NCI-H82 treated with DMSO at 0.1 percent for 48 hours (cell line): ENCODE measurements at regions not wholly inside any gene's neighbourhood (a gene's known extent, or its start where the extent isn't known, plus 50 kb on each side); places are given as distances from the start of the nearest gene placed in this dataset.

Experiments
- DNase-seq: peaks from one replicate; lab custom pipeline; 2025; ENCODE audit not compliant: unreplicated experiment; lab: John Stamatoyannopoulos, UW

- DNase-seq: no peak
These were observed 173.0 kb upstream of the GATA6 start for GRCh38 chr18:21996351-21996826.

DNA sequence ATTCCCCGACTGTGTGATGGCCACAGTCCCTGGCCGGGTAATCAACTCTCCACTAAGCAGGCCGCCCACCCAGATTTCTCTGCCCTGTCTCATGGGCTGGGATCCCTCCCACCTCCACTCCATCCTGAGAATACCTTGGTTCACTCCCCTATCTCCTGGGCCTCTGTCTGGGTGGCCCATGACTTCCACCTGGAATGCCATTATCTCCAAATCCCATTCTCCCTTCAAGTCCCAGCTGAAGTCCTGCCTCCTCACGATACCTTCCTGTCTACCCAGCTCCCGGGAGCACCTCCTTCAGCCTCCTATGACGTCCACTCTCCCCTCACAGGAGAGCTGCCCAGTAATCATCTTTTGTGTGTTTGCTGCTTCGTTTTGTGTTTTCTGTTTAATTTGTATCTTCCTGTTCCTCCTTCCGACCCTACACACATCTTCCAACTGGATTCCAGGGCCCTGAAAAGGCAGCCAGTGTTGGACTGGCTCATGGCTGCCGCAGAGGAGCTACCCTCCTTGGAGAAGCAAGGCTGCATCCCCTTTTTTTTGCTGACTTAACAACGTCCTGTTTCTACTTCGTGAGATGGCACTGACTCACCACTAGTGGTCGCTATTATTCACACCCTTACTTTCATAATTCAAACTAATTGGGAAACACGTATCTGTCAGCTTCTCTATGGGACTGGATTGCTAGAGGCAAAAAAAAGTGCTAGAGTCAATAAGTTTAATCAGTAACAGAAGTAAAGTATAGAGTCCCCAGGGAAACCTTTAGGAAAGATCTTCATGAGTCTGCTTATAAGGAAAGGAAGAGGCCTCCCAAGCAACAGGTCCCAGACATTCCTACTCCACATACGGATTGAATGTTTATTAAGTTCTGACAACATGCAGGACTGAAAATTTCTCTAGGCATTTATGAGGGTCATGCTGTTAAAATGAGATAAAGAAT is 171.9 kb upstream of the GATA6 start:
- peak; percentile 47 for DNase-seq

DNA sequence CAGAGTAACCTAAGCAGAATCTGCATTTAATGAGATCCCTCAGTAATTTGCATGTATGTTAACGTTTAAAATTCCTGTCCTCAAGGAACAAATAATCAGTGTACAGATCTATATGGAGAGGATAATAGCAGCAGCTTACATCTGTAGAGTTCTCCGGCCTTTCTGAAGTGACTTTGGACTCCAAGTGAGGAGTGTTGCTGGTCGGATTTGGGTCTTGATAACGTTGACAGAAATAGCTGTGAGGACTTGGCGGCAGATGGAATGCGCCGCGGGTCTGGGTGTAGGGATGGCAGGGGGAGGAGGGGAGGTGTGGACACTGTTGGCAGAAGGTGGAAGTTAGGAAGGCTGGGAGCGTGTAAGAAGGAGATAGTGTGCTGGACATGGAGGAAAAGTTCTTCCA is 170.9 kb upstream of the GATA6 start:
- no peak for DNase-seq

GRCh38 chr18:22001912-22002487 is 167.4 kb upstream of the GATA6 start:
- DNase-seq: no peak

- DNase-seq: no peak
These were observed 164.1 kb upstream of the GATA6 start for GRCh38 chr18:22005191-22005841.

- DNase-seq: no peak
These were observed 162.9 kb upstream of the GATA6 start for GRCh38 chr18:22006458-22006857.

GRCh38 chr18:22009242-22009641 is 160.1 kb upstream of the GATA6 start:
- no peak for DNase-seq

DNA sequence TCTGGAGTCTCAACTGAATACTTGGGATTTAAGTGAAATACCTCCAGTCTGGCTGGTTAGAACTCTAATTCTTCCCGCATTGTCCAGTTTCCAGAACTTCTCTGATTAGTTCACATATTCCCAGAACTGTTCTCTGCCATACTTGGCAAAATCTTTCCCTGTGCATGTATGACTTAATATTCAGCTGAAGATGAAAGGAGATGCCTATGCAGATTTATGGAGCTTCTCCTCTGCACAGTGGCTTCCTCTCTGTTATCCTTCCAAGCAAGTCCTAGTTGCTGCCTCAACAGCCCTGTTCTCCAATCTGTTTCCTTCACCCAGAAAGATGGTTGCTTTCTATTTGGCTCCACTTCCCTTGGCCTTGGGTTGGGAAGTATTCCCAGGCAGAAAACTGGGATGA is 155.4 kb upstream of the GATA6 start:
- DNase-seq: no peak

GRCh38 chr18:22015156-22015555 is 154.2 kb upstream of the GATA6 start:
- no peak for DNase-seq

GRCh38 chr18:22018366-22018765 is 151.0 kb upstream of the GATA6 start:
- DNase-seq: no peak

- DNase-seq: no peak
These were observed 150.2 kb upstream of the GATA6 start for GRCh38 chr18:22019193-22019592.

GRCh38 chr18:22020127-22020866 is 149.1 kb upstream of the GATA6 start:
- DNase-seq: no peak

DNA sequence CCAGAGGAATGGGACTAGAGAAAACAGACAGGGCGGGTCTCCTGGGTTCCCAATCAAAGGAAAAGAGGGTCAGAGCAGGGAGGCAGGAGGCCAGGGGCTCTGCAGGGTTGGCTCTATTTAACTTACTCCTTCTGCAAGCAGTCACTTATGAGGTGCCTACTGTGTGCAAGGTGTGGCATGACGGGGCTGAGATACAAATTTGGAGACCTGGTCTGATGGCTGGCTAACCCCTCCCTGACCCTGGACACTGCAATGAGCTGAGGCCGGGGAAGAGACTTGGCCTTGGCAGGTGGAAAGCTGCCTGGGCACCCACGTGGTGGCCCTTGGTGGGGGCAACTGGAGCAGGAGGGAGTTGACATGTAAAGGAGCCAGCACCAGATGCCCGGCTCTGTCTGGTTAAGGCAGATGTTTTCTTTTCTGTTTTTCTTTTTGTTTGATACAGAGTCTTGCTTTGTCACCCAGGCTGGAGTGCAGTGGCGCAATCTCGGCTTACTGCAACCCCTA is 148.5 kb upstream of the GATA6 start:
- no peak for DNase-seq

DNA sequence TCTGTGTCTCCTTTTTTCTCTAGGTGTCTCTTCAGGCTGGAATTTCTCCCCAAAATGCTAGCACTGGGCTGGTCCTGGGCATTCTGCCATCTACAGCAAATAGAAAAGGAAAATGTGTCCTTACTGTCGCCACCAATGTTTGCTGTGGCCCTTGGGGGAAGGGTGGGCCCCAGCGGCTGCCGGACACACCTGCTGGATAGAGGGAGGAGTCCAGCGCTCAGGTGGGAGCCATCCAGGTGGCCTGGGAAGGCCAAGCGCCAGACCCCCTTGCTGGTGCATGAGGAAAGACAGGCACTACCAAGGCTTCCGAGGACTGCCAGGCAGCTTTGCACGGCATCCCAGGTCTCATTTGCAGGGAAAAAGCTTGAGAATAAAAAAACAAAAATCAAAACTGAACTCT is 147.7 kb upstream of the GATA6 start:
- DNase-seq: no peak

GRCh38 chr18:22024924-22025323 is 144.5 kb upstream of the GATA6 start:
- no peak for DNase-seq

DNA sequence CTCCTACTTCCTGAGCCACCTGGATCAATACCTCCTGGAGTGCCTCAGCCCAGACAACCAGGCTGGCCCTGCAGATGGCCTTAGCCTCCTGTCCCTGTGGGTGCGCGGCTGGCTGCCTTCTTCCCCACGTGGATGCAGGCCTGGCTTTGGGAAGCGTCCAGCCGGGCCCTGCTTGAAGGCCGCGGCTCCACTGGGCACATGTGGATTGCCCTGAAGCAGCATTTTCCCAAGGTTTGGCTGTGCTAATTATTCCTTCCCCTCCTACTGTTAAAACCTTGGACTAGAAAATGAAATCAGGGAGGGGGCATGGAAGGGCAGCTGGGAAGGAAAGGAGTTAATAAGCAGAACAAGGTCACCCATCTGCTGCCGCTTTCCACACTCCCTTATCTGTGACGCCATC is 143.0 kb upstream of the GATA6 start:
- DNase-seq: peak; percentile 16

DNA sequence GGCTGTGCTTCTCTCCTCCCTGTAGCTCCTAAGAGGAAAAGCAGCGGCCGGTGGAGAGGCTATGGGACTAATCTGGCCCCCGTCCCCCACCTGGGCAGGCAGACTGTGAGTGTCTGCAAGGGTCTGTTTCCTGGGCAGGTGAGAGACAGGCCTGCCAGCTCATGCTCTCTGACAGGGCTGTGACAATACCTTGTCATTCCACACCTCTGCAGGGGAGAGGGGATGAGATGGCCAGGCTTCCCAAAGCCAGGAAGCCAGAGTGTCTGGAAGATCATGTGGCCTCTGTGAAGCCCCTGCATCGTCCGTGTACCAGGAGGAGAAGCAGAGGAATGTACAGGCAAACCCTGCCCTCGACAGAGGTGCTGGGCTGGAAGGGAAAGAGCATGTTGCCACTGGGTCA is 142.5 kb upstream of the GATA6 start:
- no peak for DNase-seq

DNA sequence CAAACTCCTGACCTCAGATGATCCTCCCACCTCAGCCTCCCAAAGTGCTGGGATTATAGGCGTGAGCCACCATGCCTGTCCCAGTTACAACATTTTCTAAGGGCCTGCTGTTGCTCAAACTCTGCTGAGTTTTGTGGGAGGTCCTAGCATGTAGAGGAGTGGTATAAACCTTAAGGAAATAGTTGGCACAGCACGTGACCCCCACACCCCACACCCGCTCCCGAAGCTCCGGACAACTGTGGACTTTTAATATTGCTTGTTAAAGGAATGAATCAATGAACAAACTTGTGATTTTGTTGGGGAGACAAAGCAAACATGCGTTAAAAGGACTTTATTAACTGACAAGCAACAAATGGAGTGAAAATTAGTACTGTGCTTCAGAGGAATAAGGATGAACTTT is 137.8 kb upstream of the GATA6 start:
- no peak for DNase-seq

DNA sequence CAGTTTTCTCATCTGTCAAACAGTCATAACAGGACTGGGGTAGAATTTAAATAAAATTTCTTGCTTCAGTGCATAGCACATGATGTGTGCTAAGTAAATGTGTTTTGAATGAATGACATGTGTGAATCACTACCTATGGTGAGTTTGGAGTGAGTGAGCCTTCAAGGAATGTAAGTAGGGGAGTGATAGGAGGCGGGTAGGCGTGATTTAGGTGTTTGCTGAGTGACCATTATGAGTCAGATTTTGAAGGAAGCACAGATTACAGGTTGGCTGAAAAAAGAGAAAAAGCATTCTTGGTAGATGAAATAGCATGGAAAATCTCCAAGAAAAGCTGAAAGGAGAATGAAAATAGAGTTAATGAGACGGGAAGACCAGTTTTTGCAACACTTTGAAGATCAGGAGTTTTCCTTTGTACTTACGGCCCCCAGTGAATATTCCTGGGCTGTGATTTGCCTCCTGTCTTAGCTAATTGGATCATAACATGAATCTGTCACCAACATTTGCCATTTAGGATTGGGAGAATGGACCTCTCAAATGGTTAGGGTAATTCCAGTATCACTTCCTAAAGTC is 136.9 kb upstream of the GATA6 start:
- DNase-seq: no peak

DNA sequence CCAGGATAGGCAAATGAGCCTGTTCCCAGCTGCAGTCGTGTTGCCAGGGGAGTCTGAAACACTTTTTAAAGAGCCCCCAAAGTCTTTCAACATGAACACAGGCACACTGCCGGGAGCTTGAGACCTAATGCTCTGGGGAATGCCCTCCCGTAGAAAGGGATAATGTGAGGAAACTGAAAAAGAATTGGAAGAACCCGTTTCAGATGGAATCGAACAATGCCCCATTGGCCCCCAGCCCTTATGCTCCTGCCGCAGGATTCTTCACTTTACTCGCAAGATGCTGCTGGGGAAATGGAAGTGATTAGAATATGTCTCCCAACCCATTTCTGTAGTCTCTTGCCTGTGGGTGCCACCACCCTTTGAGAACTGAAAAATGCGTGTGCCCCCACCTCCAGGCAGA is 136.3 kb upstream of the GATA6 start:
- DNase-seq: no peak

GRCh38 chr18:22034276-22034675 is 135.1 kb upstream of the GATA6 start:
- DNase-seq: no peak
